ENCODE measurements at regions not wholly inside any gene's neighbourhood (a gene's known extent, or its start where the extent isn't known, plus 50 kb on each side); places are given as distances from the start of the nearest gene placed in this dataset.

DNA sequence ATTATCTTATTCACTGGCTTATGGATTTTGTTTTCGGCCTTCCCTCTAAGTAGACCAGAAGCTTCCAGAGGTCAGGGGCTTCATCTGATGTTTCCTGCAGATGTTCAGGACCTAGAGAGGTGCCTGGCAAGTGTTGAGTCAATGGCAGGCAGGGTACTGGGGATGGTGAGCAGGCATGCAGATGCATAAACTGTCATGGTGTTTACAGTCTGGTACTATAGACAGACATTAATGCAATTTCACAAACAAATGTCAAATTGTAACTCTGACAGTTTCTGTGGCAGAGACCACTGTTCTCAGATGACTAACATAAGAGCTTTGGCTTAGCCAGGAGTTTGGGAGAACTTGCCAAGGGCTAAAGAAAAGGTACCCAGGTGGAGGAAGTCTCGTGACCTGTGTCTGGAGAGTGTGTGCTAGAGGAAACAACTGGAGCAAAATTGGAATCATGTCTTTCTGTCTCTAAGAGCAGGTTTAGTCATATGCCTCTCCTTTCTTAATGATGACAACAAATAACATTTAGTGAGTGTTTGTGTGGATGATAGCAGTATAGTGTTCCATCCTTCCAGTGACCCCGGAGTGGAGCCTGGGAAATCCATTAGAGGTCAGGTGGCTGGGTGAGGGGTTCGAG, 53.7 kb upstream of the TRAK1 start:
- DNase-seq: no peak

DNA sequence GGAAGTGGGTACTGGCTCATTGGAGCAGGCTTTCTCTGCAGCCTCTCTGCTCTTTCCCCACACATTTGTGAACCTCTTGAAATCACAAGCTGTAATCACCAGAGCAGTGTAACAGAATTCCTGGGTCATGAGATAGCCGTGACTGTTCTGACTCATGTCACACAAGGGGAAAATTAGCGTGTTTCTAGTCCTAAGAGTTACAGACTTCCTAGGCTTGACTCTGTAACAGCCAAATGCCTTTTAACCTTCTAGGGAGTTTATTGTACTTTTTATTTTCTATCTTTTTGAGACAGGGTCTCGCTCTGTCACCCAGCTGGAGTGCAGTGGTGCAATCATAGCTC, 54.7 kb upstream of the TRAK1 start:
- DNase-seq: no peak

DNA sequence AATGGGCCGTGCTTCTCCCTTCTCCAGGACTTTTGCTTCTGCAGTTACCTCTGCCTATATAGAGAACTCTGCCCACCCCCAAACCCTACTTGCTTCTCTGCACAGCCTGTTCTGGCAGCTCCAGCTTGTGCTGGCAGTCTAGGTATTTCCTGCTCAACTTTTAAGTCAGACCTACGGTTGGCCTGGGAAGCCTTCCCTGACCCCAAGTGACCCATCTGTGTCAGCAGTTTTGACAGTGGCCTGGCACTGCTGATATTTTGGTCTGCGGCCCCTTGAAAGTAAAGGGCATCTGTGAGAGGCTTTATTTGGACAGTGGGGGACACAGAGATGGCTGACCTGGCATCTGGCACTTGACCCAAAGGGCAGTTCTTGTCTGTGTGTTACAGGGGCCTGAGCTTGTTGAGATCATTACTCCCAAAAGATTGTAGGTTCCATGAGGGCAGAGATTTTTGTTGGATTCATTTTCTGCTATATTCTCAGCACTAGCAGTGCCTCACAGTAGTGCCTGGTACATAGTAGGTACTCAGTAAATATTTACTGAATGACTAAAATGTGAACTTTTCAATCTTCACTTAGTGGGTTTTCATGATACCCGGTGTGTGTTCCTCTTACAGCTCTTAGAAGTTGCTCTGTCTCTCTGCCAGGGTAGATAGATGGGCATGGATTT, 55.2 kb upstream of the TRAK1 start:
- DNase-seq: no peak

DNA sequence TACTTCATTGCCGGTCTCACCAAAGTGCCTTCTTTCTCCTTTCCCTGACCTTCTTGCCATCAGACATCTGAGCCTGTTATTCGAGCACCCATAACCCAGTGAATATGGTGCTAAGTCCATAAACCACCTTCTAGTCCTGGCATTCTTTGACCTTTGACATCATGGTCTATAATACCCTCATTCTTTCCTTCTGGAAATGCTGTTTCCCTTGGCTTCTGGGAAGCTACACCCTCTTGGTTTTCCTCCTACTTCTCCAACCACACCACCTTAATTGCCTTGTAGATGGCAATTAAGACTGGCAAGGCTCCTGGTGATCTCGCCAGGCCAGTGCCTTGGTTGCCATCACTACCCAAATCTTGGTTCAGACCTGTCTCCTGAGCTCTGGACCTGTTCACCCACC, 56.1 kb upstream of the TRAK1 start:
- DNase-seq: no peak

DNA sequence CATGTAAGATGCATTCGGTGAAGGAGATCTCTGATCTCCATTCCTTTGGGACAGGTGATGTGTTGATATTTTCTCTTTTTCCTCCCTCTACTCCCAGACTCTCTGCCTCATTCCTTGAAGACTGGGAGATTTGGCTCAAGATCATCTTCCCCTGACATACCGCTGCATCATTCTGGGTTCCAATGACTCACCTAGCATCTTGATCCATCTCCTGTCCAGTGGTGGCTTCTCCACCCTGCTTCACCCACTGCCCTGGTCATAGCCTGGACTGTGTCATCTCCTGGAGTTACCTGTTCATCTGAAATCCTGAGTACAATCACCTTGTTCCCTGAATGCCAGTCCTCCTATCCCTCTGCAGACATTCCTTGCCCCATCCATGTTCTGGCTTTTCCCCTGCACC, 57.4 kb upstream of the TRAK1 start:
- DNase-seq: no peak

DNA sequence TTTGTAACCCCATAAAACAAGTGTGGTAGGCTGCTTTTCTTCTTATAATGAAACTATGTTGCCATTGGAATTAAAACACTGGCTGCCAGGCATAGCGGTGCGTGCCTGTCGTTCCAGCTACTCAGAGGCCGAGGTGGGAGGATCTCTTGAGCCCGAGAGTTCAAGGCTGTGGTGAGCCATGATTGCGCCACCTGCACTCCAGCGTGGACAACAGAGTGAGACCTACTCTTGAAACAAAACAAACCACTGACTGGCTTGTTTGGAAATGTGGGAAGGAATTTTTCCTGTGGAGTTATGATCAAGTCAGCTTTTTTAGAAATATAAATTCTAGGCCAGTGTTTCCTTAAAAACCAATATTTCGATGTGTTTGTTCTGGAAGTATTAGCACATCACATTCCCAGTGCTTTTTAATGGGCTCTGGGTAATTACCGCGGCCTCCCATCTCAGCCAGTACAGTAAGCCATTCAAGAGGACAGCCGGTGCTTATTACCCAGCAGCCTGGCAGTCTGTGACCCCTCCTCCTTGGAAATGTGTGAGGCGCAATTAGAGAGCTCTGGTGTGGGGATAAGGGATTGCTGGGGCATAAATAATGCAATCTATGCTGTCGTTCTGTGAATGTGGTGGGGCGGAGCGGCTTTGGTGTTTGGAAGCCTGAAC, 58.3 kb upstream of the TRAK1 start:
- DNase-seq: no peak

DNA sequence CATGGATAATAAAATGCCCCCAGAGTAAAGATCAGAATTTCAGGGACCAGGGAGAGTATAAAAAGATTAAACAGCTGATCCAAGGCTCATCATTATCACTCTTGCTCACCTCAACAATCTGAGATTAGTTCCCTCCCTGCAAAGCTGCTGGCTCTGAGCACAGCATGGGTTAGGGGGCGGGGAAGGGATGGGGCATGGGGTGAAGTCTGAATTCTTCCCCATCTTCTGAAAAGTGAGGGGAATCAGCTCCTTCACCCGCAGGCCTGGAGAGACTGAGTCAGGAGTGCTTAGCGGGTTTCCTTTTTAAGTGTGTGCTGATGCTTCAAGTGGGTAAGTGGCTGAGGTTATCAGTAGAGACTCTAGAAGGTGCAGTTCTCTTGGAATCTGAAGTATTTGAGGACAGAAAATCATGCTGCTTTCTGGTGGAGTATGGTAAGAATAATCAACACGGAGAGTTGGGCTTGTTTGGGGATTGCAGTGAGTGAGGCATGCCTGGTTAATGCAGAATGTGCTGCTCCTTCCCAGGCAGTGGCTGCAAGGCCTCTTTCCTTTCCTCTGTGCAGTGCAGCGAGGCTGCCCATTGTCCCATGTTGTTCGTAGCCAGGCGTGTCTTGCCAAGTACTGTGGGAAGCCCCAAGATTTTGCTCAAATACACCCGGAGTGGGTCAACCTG, 59.2 kb upstream of the TRAK1 start:
- no peak for DNase-seq

DNA sequence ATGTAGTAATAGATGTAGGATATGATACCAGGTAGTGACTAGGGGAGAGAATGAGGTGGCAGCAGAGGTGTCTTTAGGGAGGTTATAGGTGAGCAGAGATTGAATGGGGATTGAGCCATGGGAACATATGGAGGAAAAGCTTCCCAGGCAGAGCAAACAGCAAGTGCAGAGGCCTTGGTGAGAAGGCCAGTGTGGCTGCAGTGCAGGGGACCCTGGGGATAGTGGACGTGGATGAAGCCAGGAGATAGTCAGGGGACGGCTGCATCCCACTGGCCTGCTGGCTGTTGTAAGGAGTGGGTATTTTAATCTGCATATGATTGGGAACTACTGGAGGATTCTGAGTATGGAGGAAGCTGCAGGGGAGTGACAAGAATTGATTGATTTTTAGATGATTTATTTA, 62.7 kb upstream of the TRAK1 start:
- DNase-seq: no peak

DNA sequence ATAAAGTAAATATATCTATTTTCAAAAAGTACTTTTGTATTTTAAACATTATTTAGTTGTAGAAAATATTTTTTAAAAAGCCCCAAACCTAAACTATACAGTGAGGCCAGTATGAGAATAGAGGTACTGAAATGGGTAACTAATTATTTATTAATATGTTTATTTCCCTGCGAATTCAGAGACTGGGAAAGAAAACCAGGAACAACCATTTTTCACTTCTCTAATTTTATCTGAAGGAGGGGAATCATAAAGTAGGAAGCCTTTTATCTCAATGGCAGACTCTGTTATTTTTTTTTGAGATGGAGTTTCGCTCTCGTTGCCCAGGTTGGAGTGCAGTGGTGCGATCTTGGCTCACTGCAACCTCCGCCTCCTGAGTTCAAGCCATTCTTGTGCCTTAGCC, 63.6 kb upstream of the TRAK1 start:
- no peak for DNase-seq

DNA sequence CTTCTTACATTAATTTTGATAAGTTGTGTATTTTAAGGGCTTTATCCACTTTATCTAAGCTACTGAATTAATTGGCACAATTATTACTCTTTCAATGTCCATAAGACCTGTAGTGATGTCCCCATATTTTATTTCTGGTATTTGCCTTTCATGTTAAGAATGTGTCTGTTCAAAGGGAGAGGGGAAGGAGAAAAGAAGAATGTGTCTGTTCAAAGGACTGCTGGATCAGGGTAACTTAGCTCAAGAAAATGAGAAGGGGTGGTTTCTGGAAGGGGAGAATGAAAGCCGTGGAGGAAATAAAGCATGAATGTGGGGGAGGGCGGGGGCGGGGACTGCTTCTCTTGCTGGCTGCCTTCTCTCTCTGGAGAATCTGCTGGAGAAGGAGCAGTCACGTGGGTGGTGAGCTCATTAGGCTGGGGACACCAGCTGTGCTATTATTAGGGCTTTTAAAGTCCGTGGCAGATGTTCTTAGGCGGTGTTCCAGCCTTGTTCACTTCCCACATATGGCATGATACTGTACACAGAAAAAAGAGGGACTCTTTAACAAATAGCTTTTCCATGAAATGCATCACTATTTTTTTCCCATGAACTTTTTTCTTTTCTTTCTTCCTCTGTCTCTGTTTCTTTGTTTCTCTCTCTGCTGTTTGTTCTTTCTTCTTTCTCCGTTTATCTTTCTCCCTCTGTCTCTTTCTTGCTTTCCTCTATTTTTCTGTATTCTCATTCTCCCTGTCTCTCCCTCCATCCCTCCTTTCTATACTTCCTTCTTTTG, 63.7 kb upstream of the ULK4 start:
- no peak for DNase-seq

DNA sequence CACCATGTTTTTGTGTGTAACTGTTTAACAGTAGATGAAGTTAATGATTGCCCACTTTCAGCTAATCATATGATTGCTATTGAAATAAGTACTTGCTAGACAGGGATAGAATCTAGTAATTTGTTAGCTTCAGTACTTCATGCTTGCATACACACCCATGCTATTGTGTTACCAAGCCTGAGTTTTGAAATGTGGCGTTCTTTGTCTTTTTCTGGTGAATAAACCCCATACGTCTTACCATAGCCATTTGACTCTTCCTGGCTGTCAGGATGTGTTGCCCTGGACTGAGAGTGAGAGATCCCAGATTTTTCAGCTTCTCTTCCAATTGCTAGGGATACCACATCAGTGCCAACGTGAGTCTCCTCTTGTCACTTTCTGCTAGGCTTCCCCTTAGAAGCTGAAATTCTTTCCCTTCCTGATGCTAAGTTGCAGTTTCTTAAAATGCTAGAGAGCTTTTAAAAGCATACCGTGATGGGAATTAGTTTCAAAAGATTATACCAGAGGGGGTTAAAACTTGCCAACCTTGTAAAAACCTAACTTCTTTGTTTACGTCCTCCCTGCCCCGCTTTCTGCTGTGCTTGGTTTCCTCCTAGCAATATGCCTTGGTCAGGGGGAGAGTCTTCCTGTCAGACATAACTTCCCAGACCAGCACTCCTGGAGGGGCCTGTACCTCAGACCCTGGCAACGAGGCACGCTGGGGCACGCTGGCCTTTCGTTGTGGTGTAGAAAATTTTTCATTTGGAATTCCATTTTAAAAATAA, 62.9 kb upstream of the ULK4 start:
- DNase-seq: no peak

DNA sequence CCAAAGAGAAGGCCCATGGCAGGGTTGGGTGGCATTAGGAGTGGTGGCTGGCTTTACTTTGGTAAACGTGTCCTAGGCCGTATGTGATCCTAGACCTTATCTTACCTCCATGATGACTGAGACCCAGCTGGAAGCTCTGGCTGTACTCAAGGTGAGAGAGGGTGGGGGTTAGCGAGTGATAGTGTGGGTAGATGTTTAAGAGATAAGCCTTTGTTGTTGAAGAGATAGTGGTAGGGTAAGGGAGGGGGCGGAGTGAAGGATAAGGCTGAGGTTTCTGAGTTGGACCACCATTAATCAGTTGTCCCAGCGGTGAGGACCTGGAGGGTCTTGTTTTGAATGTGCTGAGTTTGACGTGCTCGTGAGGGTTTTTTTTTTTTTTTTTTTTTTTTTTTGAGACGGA, 61.5 kb upstream of the ULK4 start:
- peak; percentile 66 for DNase-seq

DNA sequence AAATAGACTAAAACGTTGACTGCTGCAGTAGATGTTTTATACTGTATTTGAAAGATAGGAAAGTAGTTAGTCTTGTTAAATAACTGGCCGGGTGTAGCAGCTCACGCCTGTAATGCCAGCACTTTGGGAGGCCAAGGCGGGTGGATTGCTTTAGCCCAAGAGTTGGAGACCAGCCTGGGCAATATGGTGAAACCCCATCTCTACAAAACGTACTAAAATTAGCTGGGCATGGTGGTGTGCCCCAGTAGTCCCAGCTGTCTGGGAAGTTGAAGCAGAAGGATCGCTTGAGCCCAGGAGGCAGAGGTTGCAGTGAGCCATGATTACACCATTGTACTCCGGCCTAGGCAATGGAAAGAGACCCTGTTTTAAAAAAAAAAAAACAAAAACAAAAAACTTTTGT, 60.5 kb upstream of the ULK4 start:
- no peak for DNase-seq

DNA sequence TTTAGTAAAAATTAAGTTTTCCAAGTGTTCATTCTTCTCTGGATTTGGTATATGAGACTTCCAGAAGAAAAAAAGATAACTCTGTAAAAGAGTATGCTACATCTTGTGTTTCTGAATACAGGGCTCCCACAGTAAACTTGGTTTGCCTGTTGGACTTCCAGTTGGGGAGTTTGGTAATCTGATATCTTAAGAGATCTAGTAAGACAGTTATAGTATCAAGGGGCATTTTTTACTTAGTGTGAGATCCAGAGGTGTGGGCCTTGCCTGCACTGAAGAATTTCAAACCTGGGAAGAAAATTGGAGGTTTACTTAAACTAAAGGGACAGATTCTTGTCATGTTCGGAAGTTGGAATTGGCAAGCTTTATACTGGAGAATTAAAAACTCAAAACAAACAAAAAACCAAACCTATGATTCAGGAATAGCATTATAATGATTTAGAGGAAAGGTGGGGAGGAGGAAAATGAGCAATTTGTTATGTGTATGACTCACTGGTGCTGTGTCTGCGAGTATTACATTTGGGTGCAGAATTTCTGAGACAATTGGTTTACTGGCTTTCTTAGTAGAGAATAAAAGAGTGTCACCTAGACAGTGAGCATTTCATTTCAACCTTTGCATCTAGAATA, 58.9 kb upstream of the ULK4 start:
- no peak for DNase-seq

DNA sequence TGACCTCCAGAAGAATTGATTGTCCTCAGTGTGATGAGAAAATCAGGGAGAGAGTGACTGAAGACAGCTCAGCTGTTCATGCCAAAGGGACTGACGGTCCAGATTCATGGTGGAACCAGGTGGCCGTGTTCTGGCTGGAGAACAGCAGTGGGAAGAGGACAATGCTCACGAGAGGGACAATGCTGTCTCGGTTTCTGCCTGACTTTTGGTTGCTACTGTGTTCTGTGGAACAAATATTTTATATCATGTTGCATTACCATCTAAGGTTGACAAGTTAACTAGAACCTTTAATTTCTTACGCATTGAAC, 58.0 kb upstream of the ULK4 start:
- no peak for DNase-seq

DNA sequence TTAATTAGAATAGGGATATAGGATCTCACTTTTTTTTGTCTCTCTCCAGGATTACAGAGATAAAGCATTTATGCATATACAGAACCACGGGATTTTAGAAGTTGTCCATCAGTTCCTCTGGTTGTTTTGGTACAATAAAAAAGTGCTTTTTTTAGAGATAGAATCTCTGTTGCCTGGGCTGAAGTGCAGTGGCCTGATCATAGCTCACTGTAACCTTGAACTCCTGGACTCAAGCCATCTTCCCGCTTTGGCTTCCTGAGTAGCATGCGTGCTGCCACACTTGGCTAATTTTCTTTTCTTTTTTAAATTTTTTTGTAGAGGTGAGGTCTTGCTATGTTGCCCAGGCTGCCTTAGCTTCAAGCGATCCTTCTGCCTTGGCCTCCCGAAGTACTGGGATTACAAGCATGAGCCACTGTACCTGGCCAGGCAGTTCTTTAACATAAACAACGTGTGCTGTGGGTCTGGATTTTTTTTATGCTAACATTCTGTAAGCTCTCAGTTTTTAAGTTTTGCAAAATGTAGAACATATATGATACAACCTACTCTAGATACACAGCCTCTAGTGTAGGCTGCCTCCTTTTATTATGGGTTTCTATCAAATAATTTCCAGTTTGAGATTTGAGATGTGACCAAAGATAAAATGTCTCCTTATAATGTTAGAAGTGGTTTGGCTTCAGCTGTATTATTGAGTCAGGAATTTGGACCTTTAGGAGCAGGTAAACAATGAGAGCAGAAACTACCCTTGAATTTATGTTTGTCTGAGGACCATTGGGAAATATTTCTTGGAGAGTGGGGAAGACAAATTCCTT, 57.4 kb upstream of the ULK4 start:
- no peak for DNase-seq

DNA sequence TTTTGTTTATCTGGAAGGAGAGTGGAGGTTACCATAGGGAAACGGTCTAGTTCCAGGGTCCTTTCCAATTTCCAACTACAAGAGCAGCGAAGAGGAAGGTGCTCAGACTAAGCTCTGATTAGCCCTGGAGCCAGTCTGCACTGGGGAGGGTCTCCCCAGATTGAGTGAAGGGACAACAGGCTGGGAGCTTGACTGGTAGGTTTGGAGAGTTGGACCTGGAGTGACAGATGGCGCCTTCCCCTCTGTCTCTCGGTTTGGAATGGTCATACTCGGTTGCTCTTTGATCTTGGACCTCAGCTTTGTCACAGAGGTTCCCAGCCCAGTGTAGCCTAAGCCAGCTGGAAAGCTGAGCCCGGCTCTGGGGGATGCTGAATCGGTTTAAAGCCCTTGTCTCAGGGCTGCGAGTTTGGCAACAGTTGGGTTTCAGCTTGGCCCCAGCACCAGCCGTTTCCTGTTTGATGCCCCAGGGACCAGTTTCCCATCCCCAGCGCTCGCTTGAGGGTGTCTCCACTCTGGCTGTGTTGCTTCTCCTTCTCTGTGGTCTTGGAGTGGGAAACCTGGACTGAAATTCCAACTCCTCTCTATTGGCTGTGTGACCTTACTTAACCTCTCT, 53.1 kb upstream of the ULK4 start:
- peak; percentile 64 for DNase-seq

DNA sequence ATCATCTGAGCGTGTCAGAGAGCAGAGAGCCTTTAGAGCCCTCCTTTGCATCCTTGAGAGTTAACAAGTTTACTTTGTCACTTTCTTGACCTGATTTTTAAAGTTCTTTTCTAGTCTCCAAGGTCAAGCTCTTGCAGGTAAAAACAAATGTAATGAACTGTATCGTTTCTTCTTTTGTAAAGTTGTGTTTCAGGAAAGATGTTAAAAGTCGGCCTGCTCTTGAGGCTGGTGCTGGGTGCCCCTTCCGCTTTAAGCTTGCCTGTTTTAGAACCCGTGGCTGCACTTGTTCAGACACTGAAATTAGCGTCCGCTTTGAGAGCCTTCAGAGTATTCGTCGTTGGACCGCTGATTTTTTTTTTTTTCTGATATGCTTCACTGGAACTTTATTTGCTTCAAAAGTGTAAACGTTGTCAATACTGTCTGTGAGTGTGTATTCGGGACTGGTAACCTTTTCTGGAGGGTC, 52.6 kb upstream of the ULK4 start:
- DNase-seq: no peak

DNA sequence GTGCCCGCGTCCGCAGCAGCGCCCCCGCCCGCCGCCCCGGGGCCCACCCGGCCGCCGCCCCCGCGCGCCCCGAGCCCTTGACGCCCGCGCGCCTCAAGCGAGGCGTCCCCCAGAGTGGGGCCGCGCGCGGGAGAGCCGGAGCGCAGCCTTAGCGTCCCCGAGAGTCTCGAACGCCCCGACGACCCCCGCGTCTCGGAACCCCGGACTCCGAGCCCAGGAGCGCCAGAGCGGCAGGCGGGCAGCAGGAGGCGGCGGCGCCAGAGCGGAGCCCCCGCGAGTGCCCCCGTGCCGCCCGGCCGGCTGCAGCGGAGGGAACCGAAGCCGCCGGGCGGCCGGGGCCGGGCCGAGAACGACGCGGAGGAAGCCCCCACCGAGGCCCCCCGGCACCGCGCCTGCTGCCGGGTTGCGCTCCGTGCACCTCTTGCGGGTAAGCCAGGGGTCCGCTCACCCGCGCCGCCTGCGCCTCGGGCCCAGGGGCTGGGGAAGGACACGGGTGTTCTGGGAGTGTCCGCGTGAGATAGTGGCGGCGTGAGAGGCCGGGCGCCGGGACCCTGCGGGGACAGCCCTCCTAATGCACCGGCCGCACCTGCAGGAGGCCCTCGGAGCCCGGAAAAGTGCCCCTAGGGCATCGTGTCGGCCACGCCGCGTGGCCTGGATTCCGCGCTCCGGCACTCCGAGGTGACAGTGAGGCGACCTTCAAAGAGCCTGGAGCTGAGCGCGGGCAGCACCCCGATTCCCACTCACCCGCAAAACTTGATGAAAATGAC, 52.0 kb upstream of the ULK4 start:
- DNase-seq: peak; percentile 76

Measured in activated effector memory CD4-positive, alpha-beta T cell treated with anti-CD3 and anti-CD28 coated beads, Interleukin-2, amount 50 U/mL, for 16 hours (primary cell).